K562 (cell line): ENCODE measurements at regions not wholly inside any gene's neighbourhood (a gene's known extent, or its start where the extent isn't known, plus 50 kb on each side); places are given as distances from the start of the nearest gene placed in this dataset.

Experiments used
- ATAC-seq: fragments of 200-7000 bp; cut with Tn5 transposase; 3 replicates; pipeline ENCODE4 v1.9.1; 2020; ENCODE audit warnings: moderate library complexity
- BruUV-seq: library from RNA; stranded (reverse); fragments of 400-500 nt; replicated peaks from 2 replicates; lab custom pipeline; 2021; lab: Mats Ljungman, UMichigan
- CTCF ChIA-PET: fragments of 300-600 bp; formaldehyde crosslinking; extraction: SDS; loops from one replicate; lab custom pipeline; 2021; ENCODE audit warnings: low intra/inter-chr PET ratio; lab: Yijun Ruan, JAX
- POLR2A ChIA-PET: fragments of 300-600, 350-650 bp; sonication (Branson Sonifier 250); formaldehyde crosslinking; extraction: SDS; loops from one replicate; lab custom pipeline; 2021; ENCODE audit warnings: antibody characterized with exemption, inconsistent platforms; lab: Yijun Ruan, JAX
- DNase-seq, 4 experiments: peaks; one replicate each; pipeline versions ENCODE4 v3.0.0 to v3.0.0-alpha.2; 2011 to 2018; ENCODE audit warnings: low spot score in 3 of 4, mixed read lengths in 3 of 4; ENCODE audit errors: extremely low read depth in 1 of 4
- FAIRE-seq: peaks from 2 replicates; lab custom pipeline; 2011; peaks lifted over from hg19 to GRCh38; lab: Jason Lieb, UNC
- H2AFZ ChIP-seq: 2 replicates; pipeline ENCODE4 v1.6.0; 2011; ENCODE audit warnings: low read depth, low read length, control low read depth, inconsistent platforms
- H3K27ac ChIP-seq: fragments of 200-600 bp; 3 replicates; pipeline ENCODE4 v1.8.0; 2011; ENCODE audit warnings: low read depth, mild to moderate bottlenecking, control low read depth, inconsistent platforms, low read length, moderate library complexity, mixed read lengths; ENCODE audit errors: extremely low read depth
- H3K27me3 ChIP-seq, 2 experiments: fragments of 300-600 bp in 1 of 2; 2 replicates in 1 of 2; 3 replicates in 1 of 2; pipeline versions ENCODE4 v1.6.0 to v1.8.0; 2011; ENCODE audit warnings: inconsistent platforms in 2 of 2, low read length in 2 of 2, mild to moderate bottlenecking in 1 of 2, mixed read lengths in 1 of 2, moderate library complexity in 1 of 2; ENCODE audit not compliant: control insufficient read depth in 2 of 2, insufficient read depth in 2 of 2
- H3K36me3 ChIP-seq: fragments of 300-600 bp; 3 replicates; pipeline ENCODE4 v1.8.0; 2011; ENCODE audit warnings: mild to moderate bottlenecking, low read length, inconsistent platforms; ENCODE audit not compliant: control insufficient read depth, insufficient read depth
- H3K4me1 ChIP-seq, 2 experiments: fragments of 200-600 bp in 1 of 2; replicated peaks in 1 of 2; 2 replicates in 1 of 2; 3 replicates in 1 of 2; pipeline versions ENCODE4 v1.5.1 to v1.8.0; 2011; ENCODE audit warnings: inconsistent platforms in 2 of 2, low read length in 2 of 2, mild to moderate bottlenecking in 1 of 2, mixed read lengths in 1 of 2, moderate library complexity in 1 of 2; ENCODE audit not compliant: control insufficient read depth in 2 of 2, insufficient read depth in 2 of 2
- H3K4me2 ChIP-seq: 2 replicates; pipeline ENCODE4 v1.6.1; 2011; ENCODE audit warnings: low read length, control low read depth, inconsistent platforms, mixed read lengths; ENCODE audit not compliant: insufficient read depth
- H3K4me3 ChIP-seq: fragments of 200-600 bp; sonication (generic), shearing (Covaris generic); 2 replicates; pipeline ENCODE4 v1.5.1; 2016; ENCODE audit warnings: control low read depth, inconsistent platforms
- H3K79me2 ChIP-seq: fragments of 200-600 bp; 3 replicates; pipeline ENCODE4 v1.8.0; 2011; ENCODE audit warnings: low read length, inconsistent platforms; ENCODE audit not compliant: control insufficient read depth, insufficient read depth
- H3K9ac ChIP-seq, 2 experiments: 2 replicates each; pipeline versions ENCODE4 v1.6.0 to v1.6.1; 2011; ENCODE audit warnings: low read depth in 2 of 2, low read length in 2 of 2, control low read depth in 1 of 2, inconsistent platforms in 1 of 2, mild to moderate bottlenecking in 1 of 2, mixed read lengths in 1 of 2; ENCODE audit not compliant: insufficient read depth in 1 of 2
- H3K9me1 ChIP-seq: one replicate; pipeline ENCODE4 v1.6.0; 2011; ENCODE audit warnings: inconsistent platforms, mild to moderate bottlenecking, low read length, moderate library complexity; ENCODE audit not compliant: control insufficient read depth, insufficient read depth
- H3K9me3 ChIP-seq: replicated peaks from 2 replicates; pipeline ENCODE4 v1.5.1; 2011; ENCODE audit warnings: low read depth, low read length, inconsistent platforms; ENCODE audit not compliant: control insufficient read depth, insufficient read depth
- H4K20me1 ChIP-seq: replicated peaks from 2 replicates; pipeline ENCODE4 v1.6.1; 2011; ENCODE audit warnings: low read length, inconsistent platforms, mixed read lengths; ENCODE audit not compliant: control insufficient read depth, insufficient read depth
- CBFA2T2 ChIP-seq: fragments of 450-650 bp; conservative IDR thresholded peaks from 2 replicates; pipeline ENCODE4 v1.6.1; 2017; ENCODE audit warnings: mild to moderate bottlenecking
- CHCHD3 ChIP-seq: fragments of 250-450 bp; sonication (Bioruptor Pico); IDR thresholded peaks from 2 replicates; pipeline ENCODE4 v2.1.2; 2022; ENCODE audit warnings: mild to moderate bottlenecking
- EHMT2 ChIP-seq: fragments of 450-650 bp; IDR thresholded peaks from 2 replicates; pipeline ENCODE4 v1.6.1; 2018; ENCODE audit warnings: antibody characterized with exemption
- MED1 ChIP-seq: sonication (generic); formaldehyde crosslinking; IDR thresholded peaks from 2 replicates; pipeline ENCODE4 v1.8.1; 2023; ENCODE audit warnings: missing genetic modification reagents, borderline replicate concordance
- NFATC3 ChIP-seq: fragments of 450-650 bp; IDR thresholded peaks from 2 replicates; pipeline ENCODE4 v1.6.1; 2017; ENCODE audit warnings: mild to moderate bottlenecking
- RFX1 ChIP-seq: fragments of 450-650 bp; IDR thresholded peaks from 2 replicates; pipeline ENCODE4 v1.6.1; 2016; ENCODE audit warnings: mild to moderate bottlenecking, moderate library complexity
- ZNF41 ChIP-seq: fragments of 250-450 bp; sonication (Bioruptor Pico); conservative IDR thresholded peaks from 2 replicates; pipeline ENCODE4 v1.4.0; 2020; ENCODE audit warnings: mild to moderate bottlenecking
- ZNF589 ChIP-seq: fragments of 200-800 bp; sonication (Bioruptor generic); IDR thresholded peaks from 2 replicates; pipeline ENCODE4 v1.6.1; 2016; ENCODE audit warnings: low read depth, missing genetic modification characterization, missing compliant biosample characterization
- ZNF699 ChIP-seq: fragments of 250-450 bp; sonication (Bioruptor Pico); IDR thresholded peaks from 2 replicates; pipeline ENCODE4 v1.8.0; 2021; ENCODE audit warnings: mild to moderate bottlenecking, moderate library complexity; ENCODE audit not compliant: insufficient replicate concordance
- WGBS: fragments of 100-300 bp; shearing (Covaris generic); methylation state at CpG from one replicate; pipeline ENCODE4 v1.1.6; 2016; ENCODE audit warnings: low coverage, mixed read lengths; ENCODE audit not compliant: insufficient coverage; ENCODE audit errors: missing lambda C conversion rate; 5-methylcytosine and 5-hydroxymethylcytosine counted together
- in situ Hi-C: fragments of 300-500 bp; cut with MboI; formaldehyde crosslinking; loops from 4 replicates; pipeline ENCODE4 v1.15.0; 2018; ENCODE audit warnings: inconsistent platforms, mixed read lengths
- intact Hi-C: fragments of 100-400 bp; cut with micrococcal nuclease; formaldehyde crosslinking; loops from 2 replicates; pipeline ENCODE4 v1.14.2; 2022
- TF ChIP-seq, protein P1 (sequence below): sonication (generic); formaldehyde crosslinking; IDR thresholded peaks from 2 replicates; pipeline ENCODE4 v1.8.1; 2023; ENCODE audit warnings: mild to moderate bottlenecking, missing genetic modification reagents
- TF ChIP-seq, protein P2 (sequence below), 2 experiments: fragments of 250-450 bp in 1 of 2; fragments of 450-650 bp in 1 of 2; sonication (Bioruptor Pico) in 1 of 2; IDR thresholded peaks; 2 replicates each; pipeline versions ENCODE4 v1.6.1 to v1.8.0; 2016 to 2021; ENCODE audit warnings: mild to moderate bottlenecking in 2 of 2, moderate library complexity in 2 of 2, missing compliant biosample characterization in 1 of 2, missing genetic modification characterization in 1 of 2

DNA sequence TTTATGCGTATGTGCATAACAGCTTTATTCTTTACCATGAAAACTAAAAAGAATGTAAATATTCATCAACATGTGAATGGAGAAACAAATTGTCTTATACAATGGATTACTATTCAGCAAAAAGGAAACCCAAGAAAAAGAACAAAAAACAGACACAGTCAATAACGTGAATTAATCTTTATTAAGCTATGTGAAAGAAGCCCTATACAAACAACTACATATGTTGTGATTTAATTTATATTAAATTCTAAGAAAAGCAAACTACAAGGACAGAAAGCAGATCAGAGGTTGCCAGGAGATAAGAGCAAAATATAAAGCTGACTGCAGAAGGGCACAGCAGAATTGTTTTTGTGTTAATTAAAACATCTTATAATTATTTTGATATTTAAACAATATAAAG lies 756.4 kb upstream of the MBL2 start (continued):
- TF ChIP-seq ZNF589 (CRISPR knock-in tag) = no peak
- TF ChIP-seq, protein P1, sequence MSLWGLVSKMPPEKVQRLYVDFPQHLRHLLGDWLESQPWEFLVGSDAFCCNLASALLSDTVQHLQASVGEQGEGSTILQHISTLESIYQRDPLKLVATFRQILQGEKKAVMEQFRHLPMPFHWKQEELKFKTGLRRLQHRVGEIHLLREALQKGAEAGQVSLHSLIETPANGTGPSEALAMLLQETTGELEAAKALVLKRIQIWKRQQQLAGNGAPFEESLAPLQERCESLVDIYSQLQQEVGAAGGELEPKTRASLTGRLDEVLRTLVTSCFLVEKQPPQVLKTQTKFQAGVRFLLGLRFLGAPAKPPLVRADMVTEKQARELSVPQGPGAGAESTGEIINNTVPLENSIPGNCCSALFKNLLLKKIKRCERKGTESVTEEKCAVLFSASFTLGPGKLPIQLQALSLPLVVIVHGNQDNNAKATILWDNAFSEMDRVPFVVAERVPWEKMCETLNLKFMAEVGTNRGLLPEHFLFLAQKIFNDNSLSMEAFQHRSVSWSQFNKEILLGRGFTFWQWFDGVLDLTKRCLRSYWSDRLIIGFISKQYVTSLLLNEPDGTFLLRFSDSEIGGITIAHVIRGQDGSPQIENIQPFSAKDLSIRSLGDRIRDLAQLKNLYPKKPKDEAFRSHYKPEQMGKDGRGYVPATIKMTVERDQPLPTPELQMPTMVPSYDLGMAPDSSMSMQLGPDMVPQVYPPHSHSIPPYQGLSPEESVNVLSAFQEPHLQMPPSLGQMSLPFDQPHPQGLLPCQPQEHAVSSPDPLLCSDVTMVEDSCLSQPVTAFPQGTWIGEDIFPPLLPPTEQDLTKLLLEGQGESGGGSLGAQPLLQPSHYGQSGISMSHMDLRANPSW = no peak
- no peak for TF ChIP-seq CHCHD3 (CRISPR knock-in tag)
- TF ChIP-seq CBFA2T2 = no peak
- no peak for TF ChIP-seq ZNF699
- TF ChIP-seq NFATC3 = no peak
- no peak for TF ChIP-seq MED1
- TF ChIP-seq EHMT2 = no peak
- no peak for TF ChIP-seq ZNF41 (CRISPR knock-in tag)

DNA sequence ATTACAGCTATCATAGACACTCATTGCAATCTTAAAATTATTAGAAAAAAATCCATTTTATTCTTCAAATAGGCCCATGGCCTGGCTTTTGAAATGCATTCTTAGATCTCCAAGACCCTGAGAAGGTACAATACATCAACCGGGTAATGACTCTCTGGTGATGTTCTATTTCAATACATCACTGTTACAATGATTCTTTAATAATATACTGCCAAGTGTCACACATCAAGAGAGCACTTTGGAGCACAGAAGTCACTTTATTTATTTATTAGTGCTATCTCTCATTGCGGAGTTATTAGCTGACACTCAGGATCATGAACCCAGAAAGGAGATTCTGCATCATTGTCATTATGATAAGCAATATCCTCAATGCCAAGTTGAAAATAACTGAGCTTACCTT lies 748.5 kb upstream of the MBL2 start:
- Histone ChIP-seq H3K27ac (no peak overlapping the region), H3K36me3 (no peaks in the 10 kb centered on the region), H2AFZ (no peak overlapping the region), H4K20me1 (no peaks in the 10 kb centered on the region), H3K9ac (no peak overlapping the region), H3K4me2 (no peak overlapping the region), H3K27me3 (no peaks in the 10 kb centered on the region), H3K9me3 (no peaks in the 10 kb centered on the region), H3K9me1 (no peaks in the 10 kb centered on the region), H3K4me3 (no peak overlapping the region), H3K4me1 (no peaks in the 10 kb centered on the region), H3K79me2 (no peaks in the 10 kb centered on the region)
- BruUV-seq = no TSS peak
- no peak for FAIRE-seq
- POLR2A ChIA-PET = no interaction called here
- in situ Hi-C loops = no loop called here
- ATAC-seq = no peak
- no peak for TF ChIP-seq RFX1
- TF ChIP-seq, protein P2, sequence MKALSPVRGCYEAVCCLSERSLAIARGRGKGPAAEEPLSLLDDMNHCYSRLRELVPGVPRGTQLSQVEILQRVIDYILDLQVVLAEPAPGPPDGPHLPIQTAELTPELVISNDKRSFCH (CRISPR knock-in tag; IDR thresholded peaks at IDR 0.05) = no peak
- TF ChIP-seq, protein P2 (tag; IDR thresholded peaks at IDR 0.05) = no peak
- intact Hi-C loops = no loop called here
- CTCF ChIA-PET = no interaction called here
- DNase-seq = no peak
- WGBS = 0% methylated on average over 2 of the region's 2 CpGs
